ENCODE measurements at regions not wholly inside any gene's neighbourhood (a gene's known extent, or its start where the extent isn't known, plus 50 kb on each side); places are given as distances from the start of the nearest gene placed in this dataset.

DNA sequence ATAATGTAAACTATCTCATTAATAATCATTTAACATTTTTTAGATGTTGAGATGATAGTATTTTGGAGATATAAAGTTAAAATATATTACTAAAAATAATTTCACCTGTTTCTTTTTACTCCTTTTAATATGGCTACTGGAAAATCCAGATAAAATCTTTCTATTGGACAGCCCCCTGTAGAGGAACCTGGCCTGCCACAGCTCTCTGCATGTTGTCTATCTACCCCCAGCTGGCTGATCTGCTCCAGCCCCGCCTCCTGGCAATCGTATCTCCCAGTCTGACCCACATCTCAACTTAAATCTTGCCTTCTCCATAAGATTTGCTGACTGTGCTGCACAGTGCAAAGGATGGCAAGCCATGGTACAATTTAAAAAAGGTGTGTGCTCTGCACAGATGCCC, 182.8 kb downstream of the SIPA1L2 start:
- H3K36me3 ChIP-seq: peaks cover 0 to 16% of the 10 kb centered on the region in 2 donors
- TF ChIP-seq POLR2A (IDR thresholded peaks at IDR 0.05) (no peak), POLR2AphosphoS5 (IDR thresholded peaks at IDR 0.05; ENCODE audit: insufficient read depth in 1 of 2, low read depth in 1 of 2) (no peak)
- TF ChIP-seq, protein P1, sequence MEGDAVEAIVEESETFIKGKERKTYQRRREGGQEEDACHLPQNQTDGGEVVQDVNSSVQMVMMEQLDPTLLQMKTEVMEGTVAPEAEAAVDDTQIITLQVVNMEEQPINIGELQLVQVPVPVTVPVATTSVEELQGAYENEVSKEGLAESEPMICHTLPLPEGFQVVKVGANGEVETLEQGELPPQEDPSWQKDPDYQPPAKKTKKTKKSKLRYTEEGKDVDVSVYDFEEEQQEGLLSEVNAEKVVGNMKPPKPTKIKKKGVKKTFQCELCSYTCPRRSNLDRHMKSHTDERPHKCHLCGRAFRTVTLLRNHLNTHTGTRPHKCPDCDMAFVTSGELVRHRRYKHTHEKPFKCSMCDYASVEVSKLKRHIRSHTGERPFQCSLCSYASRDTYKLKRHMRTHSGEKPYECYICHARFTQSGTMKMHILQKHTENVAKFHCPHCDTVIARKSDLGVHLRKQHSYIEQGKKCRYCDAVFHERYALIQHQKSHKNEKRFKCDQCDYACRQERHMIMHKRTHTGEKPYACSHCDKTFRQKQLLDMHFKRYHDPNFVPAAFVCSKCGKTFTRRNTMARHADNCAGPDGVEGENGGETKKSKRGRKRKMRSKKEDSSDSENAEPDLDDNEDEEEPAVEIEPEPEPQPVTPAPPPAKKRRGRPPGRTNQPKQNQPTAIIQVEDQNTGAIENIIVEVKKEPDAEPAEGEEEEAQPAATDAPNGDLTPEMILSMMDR (IDR thresholded peaks at IDR 0.05): no peak
- no peaks in the 10 kb centered on the region for H3K27me3 ChIP-seq
- no peak for DNase-seq (ENCODE audit: extremely low spot score in 2 of 2)
- H3K27ac ChIP-seq: no peak overlapping the region
- no peak overlapping the region for H3K4me3 ChIP-seq
- H3K9me3 ChIP-seq: no peaks in the 10 kb centered on the region
- intact Hi-C loops (cut with DNase I): no loop called here
- no peaks in the 10 kb centered on the region for H3K4me1 ChIP-seq

DNA sequence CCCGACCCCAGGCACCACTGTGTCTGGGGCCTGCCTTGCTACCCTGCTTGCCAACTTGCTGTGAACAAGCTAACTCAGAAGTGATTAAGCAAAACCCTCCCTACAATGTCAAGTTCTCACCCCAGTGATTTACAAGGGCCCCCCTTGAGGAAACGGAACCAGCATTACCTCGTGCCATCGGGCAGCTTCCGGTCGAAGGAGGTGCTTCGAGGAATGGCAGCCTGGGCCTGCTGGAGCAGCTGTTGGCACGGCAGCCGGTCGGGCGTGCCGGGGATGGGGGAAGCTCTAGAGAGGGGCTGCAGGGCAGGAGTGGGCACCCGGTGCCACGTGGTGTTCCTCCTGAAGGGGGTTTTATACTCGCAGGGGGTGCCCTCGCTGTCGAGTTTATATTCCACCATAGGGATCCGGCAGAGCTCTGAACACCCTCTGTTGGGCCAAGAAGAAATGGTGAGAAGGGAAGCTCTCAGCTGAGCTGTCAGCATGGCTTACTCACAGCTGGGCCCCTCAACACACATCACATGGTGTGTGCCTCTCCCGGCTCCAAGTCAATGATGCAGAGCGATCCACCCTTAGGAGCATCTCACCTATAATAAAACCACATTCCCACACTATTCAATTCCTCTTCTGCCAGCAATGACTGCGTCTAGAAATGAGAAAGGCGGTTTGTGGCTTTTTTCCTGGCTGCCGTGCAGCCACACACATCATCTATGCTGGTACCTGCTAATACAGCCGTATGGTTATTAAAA, 184.4 kb downstream of the SIPA1L2 start:
- no peak for TF ChIP-seq POLR2AphosphoS5 (IDR thresholded peaks at IDR 0.05; ENCODE audit: insufficient read depth in 1 of 2, low read depth in 1 of 2)
- no peak for TF ChIP-seq POLR2A (IDR thresholded peaks at IDR 0.05)
- TF ChIP-seq, protein P1 (IDR thresholded peaks at IDR 0.05): no peak
- DNase-seq (ENCODE audit: extremely low spot score in 2 of 2): no peak
- H3K36me3 ChIP-seq: peaks cover 0 to 20% of the 10 kb centered on the region in 2 donors
- no peak overlapping the region for H3K4me3 ChIP-seq
- no peaks in the 10 kb centered on the region for H3K9me3 ChIP-seq
- no peaks in the 10 kb centered on the region for H3K27me3 ChIP-seq
- intact Hi-C loops (cut with DNase I): no loop called here
- H3K27ac ChIP-seq: no peak overlapping the region
- no peaks in the 10 kb centered on the region for H3K4me1 ChIP-seq

DNA sequence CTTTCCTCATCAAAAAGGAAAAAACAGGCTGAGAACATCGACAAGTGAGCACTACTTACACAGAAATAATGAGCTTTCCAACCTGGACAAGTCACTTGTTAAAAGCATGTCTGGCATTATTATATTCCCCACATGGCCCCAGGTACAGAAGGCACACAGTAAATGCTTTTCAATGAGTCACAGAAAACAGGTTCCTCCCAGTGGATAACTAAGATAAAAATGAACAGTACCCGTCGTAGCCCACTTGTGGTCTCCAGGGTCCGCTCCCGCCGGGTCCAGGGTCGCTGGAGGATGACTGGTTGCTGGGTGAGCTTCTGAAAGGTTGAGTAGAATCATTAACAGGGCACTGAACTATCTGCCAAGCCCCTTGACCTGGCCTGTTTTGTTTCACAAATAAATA, 186.6 kb downstream of the SIPA1L2 start:
- no peaks in the 10 kb centered on the region for H3K27me3 ChIP-seq
- DNase-seq (ENCODE audit: extremely low spot score in 2 of 2): no peak
- H3K4me1 ChIP-seq: no peaks in the 10 kb centered on the region
- H3K4me3 ChIP-seq: no peak overlapping the region
- no peak for TF ChIP-seq POLR2AphosphoS5 (IDR thresholded peaks at IDR 0.05; ENCODE audit: insufficient read depth in 1 of 2, low read depth in 1 of 2)
- TF ChIP-seq POLR2A (IDR thresholded peaks at IDR 0.05): no peak
- TF ChIP-seq, protein P1 (IDR thresholded peaks at IDR 0.05): no peak
- intact Hi-C loops (cut with DNase I): no loop called here
- H3K27ac ChIP-seq: no peak overlapping the region
- H3K36me3 ChIP-seq: peaks cover 0 to 38% of the 10 kb centered on the region in 2 donors
- no peaks in the 10 kb centered on the region for H3K9me3 ChIP-seq

DNA sequence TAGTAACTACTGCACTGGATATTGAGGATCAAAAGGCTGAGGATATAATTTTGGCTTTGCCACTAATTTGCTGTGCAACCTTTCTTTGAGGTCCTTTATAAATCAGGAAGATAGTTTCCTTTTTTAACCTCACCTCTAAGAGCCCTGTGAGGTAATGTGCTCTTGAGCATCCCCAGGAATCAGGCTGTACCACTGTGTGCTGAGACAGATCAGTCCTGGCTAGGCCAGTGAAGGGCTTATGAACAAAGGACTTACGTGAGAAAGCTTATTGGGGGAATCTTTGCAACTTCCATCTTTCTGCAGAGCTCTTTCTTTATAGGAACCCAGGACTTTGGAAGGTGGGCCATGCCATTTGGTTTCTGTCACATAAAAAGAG, 188.9 kb downstream of the SIPA1L2 start:
- Histone ChIP-seq H3K4me1 (peaks cover 1% of the 10 kb centered on the region), H3K36me3 (peaks cover 0 to 43% of the 10 kb centered on the region in 2 donors), H3K27me3 (no peaks in the 10 kb centered on the region), H3K4me3 (no peak overlapping the region), H3K27ac (no peak overlapping the region), H3K9me3 (no peaks in the 10 kb centered on the region)
- no peak for DNase-seq (ENCODE audit: extremely low spot score in 2 of 2)
- intact Hi-C loops (cut with DNase I): no loop called here
- TF ChIP-seq POLR2AphosphoS5 (IDR thresholded peaks at IDR 0.05; ENCODE audit: insufficient read depth in 1 of 2, low read depth in 1 of 2): no peak
- TF ChIP-seq POLR2A (IDR thresholded peaks at IDR 0.05): no peak
- TF ChIP-seq, protein P1 (IDR thresholded peaks at IDR 0.05): no peak

DNA sequence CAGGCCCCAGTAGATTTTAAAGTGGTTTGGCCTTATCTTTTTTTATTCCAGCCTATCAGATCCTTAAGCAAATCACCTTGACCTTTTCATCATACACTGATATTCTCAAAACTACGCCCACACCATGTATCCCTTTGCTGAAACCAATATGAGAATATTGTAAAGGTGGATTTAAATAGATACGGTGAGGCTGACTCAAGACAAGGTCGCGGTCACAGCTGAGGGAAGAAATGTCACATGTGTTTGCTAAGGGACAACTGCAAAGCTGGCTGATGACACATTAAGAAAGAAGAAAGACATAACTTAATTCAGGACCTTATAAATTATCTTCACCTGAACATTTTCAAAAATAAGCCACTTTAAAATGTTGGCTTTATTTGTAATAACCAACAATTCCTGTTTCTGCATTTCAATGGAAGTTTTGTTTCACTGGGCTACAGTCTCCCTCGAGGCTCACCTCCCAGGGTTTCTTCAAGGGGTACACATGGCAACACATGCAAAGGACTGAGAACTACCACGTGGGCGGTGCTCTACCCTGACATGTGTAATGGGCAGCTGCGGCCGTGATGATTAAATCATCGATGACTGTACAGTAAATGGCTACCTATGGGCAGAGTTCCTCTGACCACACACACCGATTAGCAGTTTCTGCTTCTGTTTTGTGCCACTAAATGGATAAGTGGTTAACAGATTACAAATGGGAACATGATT, 189.5 kb downstream of the SIPA1L2 start:
- TF ChIP-seq, protein P1 (IDR thresholded peaks at IDR 0.05): no peak
- no peak for TF ChIP-seq POLR2AphosphoS5 (IDR thresholded peaks at IDR 0.05; ENCODE audit: insufficient read depth in 1 of 2, low read depth in 1 of 2)
- no peak for TF ChIP-seq POLR2A (IDR thresholded peaks at IDR 0.05)
- Histone ChIP-seq H3K36me3 (peaks cover 0 to 41% of the 10 kb centered on the region in 2 donors), H3K27me3 (no peaks in the 10 kb centered on the region), H3K27ac (no peak overlapping the region), H3K9me3 (no peaks in the 10 kb centered on the region), H3K4me3 (no peak overlapping the region), H3K4me1 (peaks cover 4% of the 10 kb centered on the region)
- intact Hi-C loops (cut with DNase I): no loop called here
- no peak for DNase-seq (ENCODE audit: extremely low spot score in 2 of 2)

All from vagina (tissue), 2 donors.